OCI-LY1 (cell line): ENCODE measurements at regions not wholly inside any gene's neighbourhood (a gene's known extent, or its start where the extent isn't known, plus 50 kb on each side); places are given as distances from the start of the nearest gene placed in this dataset.

ENCODE experiments used
- H2AFZ ChIP-seq: fragments of 200-600 bp; sonication (generic), shearing (Covaris generic); 2 replicates; pipeline ENCODE4 v1.6.0; 2014; ENCODE audit warnings: antibody characterized with exemption, mild to moderate bottlenecking, low read length
- H3F3A ChIP-seq: fragments of 200-600 bp; sonication (generic), shearing (Covaris generic); 2 replicates; pipeline ENCODE4 v1.6.0; 2014; ENCODE audit warnings: mild to moderate bottlenecking, antibody characterized with exemption, low read length, moderate library complexity; ENCODE audit not compliant: insufficient read depth
- H3K27ac ChIP-seq: fragments of 200-600 bp; sonication (generic); 2 replicates; pipeline ENCODE4 v1.5.1; 2014; ENCODE audit warnings: low read length, mixed run types, mild to moderate bottlenecking, low read depth; ENCODE audit not compliant: poor library complexity, severe bottlenecking
- H3K27me3 ChIP-seq: fragments of 200-600 bp; sonication (generic); 2 replicates; pipeline ENCODE4 v1.6.0; 2014; ENCODE audit warnings: antibody characterized with exemption, mild to moderate bottlenecking, low read length, moderate library complexity; ENCODE audit not compliant: insufficient read depth
- H3K36me3 ChIP-seq: fragments of 200-600 bp; sonication (generic); 2 replicates; pipeline ENCODE4 v1.6.1; 2014; ENCODE audit warnings: mild to moderate bottlenecking, antibody characterized with exemption, low read length, moderate library complexity, mixed read lengths; ENCODE audit not compliant: insufficient read depth
- H3K4me1 ChIP-seq: fragments of 200-600 bp; sonication (generic); 2 replicates; pipeline ENCODE4 v1.5.1; 2014; ENCODE audit warnings: mild to moderate bottlenecking, low read length, moderate library complexity; ENCODE audit not compliant: insufficient read depth, severe bottlenecking
- H3K4me2 ChIP-seq: fragments of 200-600 bp; sonication (generic), shearing (Covaris generic); 2 replicates; pipeline ENCODE4 v1.6.1; 2014; ENCODE audit warnings: low read length
- H3K4me3 ChIP-seq: fragments of 200-600 bp; sonication (generic); 2 replicates; pipeline ENCODE4 v1.5.1; 2014; ENCODE audit warnings: low read length, low read depth, mild to moderate bottlenecking, mixed read lengths; ENCODE audit not compliant: poor library complexity, severe bottlenecking
- H3K79me2 ChIP-seq: fragments of 200-600 bp; shearing (Covaris generic); 2 replicates; pipeline ENCODE4 v1.6.1; 2016; ENCODE audit warnings: mixed run types, low read length, mixed read lengths; ENCODE audit not compliant: insufficient read depth
- H3K9ac ChIP-seq: fragments of 200-600 bp; sonication (generic), shearing (Covaris generic); 2 replicates; pipeline ENCODE4 v1.6.1; 2014; ENCODE audit warnings: mild to moderate bottlenecking, low read length, mixed read lengths
- H3K9me2 ChIP-seq: fragments of 200-600 bp; sonication (generic), shearing (Covaris generic); 2 replicates; pipeline ENCODE4 v1.6.1; 2014; ENCODE audit warnings: low read depth, mild to moderate bottlenecking, low read length, mixed read lengths
- H3K9me3 ChIP-seq: fragments of 200-600 bp; shearing (Covaris generic); 2 replicates; pipeline ENCODE4 v1.6.1; 2014; ENCODE audit warnings: low read length, mixed read lengths
- H4K20me1 ChIP-seq: fragments of 200-600 bp; sonication (generic), shearing (Covaris generic); 2 replicates; pipeline ENCODE4 v1.6.0; 2016; ENCODE audit warnings: mild to moderate bottlenecking, low read length; ENCODE audit not compliant: insufficient read depth
- EZH2 ChIP-seq: fragments of 200-600 bp; sonication (generic), shearing (Covaris generic); IDR thresholded peaks from 2 replicates; pipeline ENCODE4 v1.8.0; 2017; ENCODE audit warnings: borderline replicate concordance, mixed run types, mild to moderate bottlenecking, antibody characterized with exemption, low read length, moderate library complexity, mixed read lengths
- TF ChIP-seq, protein P1 (sequence below): fragments of 200-600 bp; sonication (generic), shearing (Covaris generic); IDR thresholded peaks from 2 replicates; pipeline ENCODE4 v1.5.1; 2017; ENCODE audit warnings: mild to moderate bottlenecking, antibody characterized with exemption, low read length, moderate library complexity, mixed read lengths

DNA sequence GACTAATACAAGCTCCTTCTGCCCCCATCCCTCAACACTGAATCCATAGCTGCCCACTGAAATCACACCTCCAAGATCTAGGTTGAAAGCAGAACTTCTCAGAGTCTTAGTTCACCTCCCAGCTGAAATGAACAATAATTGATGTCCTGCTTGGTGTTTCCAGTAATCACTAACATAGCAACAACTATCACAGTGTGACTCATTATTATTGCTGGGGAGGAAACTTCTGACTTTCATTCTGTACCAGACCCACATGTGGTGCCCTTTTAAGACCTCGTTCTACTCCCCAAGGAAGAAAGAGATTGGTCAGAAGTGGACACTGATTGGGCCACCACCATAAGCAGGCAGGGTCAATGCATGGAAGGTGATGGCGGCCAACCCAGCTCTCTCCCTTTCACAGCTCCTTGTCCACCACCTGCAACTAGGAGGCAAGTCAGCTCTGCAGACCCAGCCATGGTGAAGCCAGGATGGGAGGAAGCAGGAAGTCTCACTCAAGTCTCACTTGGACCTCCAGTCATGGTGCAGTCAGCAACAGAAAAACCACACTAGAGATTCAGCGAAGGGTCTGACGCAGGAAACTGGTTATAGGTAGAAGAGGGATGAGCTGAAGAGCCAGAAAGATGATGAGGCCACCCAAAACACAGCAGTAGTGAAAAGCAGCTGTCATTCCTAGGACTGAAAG lies 720.2 kb downstream of the PTPRU start:
- H3K79me2 ChIP-seq = no peaks in the 10 kb centered on the region
- H4K20me1 ChIP-seq = no peaks in the 10 kb centered on the region
- H3K27me3 ChIP-seq = no peaks in the 10 kb centered on the region
- H3K4me3 ChIP-seq = no peak overlapping the region
- H3K27ac ChIP-seq = no peak overlapping the region
- H3K9me2 ChIP-seq = no peaks in the 10 kb centered on the region
- H3F3A ChIP-seq = no peaks in the 10 kb centered on the region
- no peak overlapping the region for H3K9ac ChIP-seq
- no peak overlapping the region for H2AFZ ChIP-seq
- no peaks in the 10 kb centered on the region for H3K36me3 ChIP-seq
- H3K9me3 ChIP-seq = no peaks in the 10 kb centered on the region
- H3K4me2 ChIP-seq = no peak overlapping the region
- H3K4me1 ChIP-seq = no peaks in the 10 kb centered on the region
- TF ChIP-seq EZH2 = no peak
- TF ChIP-seq, protein P1, sequence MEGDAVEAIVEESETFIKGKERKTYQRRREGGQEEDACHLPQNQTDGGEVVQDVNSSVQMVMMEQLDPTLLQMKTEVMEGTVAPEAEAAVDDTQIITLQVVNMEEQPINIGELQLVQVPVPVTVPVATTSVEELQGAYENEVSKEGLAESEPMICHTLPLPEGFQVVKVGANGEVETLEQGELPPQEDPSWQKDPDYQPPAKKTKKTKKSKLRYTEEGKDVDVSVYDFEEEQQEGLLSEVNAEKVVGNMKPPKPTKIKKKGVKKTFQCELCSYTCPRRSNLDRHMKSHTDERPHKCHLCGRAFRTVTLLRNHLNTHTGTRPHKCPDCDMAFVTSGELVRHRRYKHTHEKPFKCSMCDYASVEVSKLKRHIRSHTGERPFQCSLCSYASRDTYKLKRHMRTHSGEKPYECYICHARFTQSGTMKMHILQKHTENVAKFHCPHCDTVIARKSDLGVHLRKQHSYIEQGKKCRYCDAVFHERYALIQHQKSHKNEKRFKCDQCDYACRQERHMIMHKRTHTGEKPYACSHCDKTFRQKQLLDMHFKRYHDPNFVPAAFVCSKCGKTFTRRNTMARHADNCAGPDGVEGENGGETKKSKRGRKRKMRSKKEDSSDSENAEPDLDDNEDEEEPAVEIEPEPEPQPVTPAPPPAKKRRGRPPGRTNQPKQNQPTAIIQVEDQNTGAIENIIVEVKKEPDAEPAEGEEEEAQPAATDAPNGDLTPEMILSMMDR = no peak

DNA sequence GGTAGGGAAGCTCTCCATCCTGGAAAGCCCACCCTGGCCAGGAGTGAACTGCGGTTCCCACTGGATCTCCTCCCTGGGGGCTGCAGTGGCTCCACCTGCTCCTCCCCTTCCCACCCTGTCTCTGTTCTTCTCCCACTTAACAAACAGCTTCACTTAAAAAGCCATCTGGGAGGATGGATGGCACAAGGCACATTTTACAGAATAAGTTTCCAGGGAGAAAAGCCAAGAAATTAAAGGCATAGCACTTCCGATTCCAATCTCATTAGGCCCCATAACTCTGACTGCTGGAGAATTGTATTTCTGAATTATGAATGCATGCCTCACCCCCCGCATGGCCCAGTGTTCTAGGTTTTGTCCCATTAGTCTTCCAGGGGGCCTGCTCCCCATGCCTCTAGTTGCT lies 718.3 kb downstream of the PTPRU start:
- no peaks in the 10 kb centered on the region for H3K27me3 ChIP-seq
- H4K20me1 ChIP-seq = no peaks in the 10 kb centered on the region
- H3F3A ChIP-seq = no peaks in the 10 kb centered on the region
- H3K4me3 ChIP-seq = no peak overlapping the region
- H2AFZ ChIP-seq = no peak overlapping the region
- H3K9me2 ChIP-seq = no peaks in the 10 kb centered on the region
- TF ChIP-seq, protein P1 = no peak
- no peak for TF ChIP-seq EZH2
- no peak overlapping the region for H3K9ac ChIP-seq
- no peaks in the 10 kb centered on the region for H3K9me3 ChIP-seq
- H3K4me1 ChIP-seq = no peaks in the 10 kb centered on the region
- H3K79me2 ChIP-seq = no peaks in the 10 kb centered on the region
- no peak overlapping the region for H3K4me2 ChIP-seq
- H3K27ac ChIP-seq = no peak overlapping the region
- H3K36me3 ChIP-seq = no peaks in the 10 kb centered on the region

DNA sequence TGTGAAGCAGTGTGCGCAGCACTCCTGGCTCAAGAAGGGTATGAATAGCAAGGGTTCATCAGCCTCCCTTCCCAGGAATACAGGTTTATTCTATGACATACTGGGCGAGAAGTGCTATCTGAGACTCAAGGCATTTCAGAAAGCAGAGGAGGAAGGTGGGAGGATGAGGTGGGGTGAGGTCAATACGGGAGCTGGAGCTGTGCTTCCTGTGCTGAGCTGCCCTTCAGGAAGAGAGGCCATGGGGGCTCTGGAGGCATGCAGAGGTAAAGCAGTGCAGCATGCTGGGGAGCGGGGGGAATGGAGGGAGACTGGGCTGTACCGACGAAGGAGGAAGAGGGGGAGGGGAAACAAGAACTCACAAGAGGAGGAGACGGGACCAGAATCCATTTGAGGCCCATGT lies 717.6 kb downstream of the PTPRU start:
- Histone ChIP-seq H3K9me3 (no peaks in the 10 kb centered on the region), H3K27ac (no peak overlapping the region), H3K79me2 (no peaks in the 10 kb centered on the region), H3K4me3 (no peak overlapping the region), H3F3A (no peaks in the 10 kb centered on the region), H3K4me1 (no peaks in the 10 kb centered on the region), H3K9ac (no peak overlapping the region), H3K4me2 (no peak overlapping the region), H2AFZ (no peak overlapping the region), H3K9me2 (no peaks in the 10 kb centered on the region), H3K27me3 (no peaks in the 10 kb centered on the region), H3K36me3 (no peaks in the 10 kb centered on the region), H4K20me1 (no peaks in the 10 kb centered on the region)
- TF ChIP-seq EZH2 = no peak
- TF ChIP-seq, protein P1 = no peak
